KMS-11 (cell line): ENCODE measurements at regions not wholly inside any gene's neighbourhood (a gene's known extent, or its start where the extent isn't known, plus 50 kb on each side); places are given as distances from the start of the nearest gene placed in this dataset.

ENCODE experiments used
- H2AFZ ChIP-seq: fragments of 200-600 bp; sonication (generic); 2 replicates; pipeline ENCODE4 v1.6.1; 2016; ENCODE audit warnings: antibody characterized with exemption, mixed run types, low read depth
- H3K27ac ChIP-seq: fragments of 200-600 bp; sonication (generic); 2 replicates; pipeline ENCODE4 v1.6.1; 2016; ENCODE audit warnings: mild to moderate bottlenecking, mixed run types
- H3K27me3 ChIP-seq: fragments of 200-600 bp; sonication (generic); 2 replicates; pipeline ENCODE4 v1.6.1; 2017; ENCODE audit warnings: mild to moderate bottlenecking, low read depth, mixed run types, moderate library complexity; ENCODE audit not compliant: insufficient read depth
- H3K36me3 ChIP-seq: fragments of 200-600 bp; sonication (generic); 2 replicates; pipeline ENCODE4 v1.6.1; 2017; ENCODE audit warnings: mild to moderate bottlenecking, mixed run types; ENCODE audit not compliant: insufficient read depth
- H3K4me1 ChIP-seq: fragments of 200-600 bp; sonication (generic); 2 replicates; pipeline ENCODE4 v1.6.1; 2016; ENCODE audit warnings: mild to moderate bottlenecking, low read depth, mixed run types; ENCODE audit not compliant: poor library complexity, severe bottlenecking
- H3K4me2 ChIP-seq: fragments of 200-600 bp; sonication (generic); 2 replicates; pipeline ENCODE4 v1.7.0; 2016; ENCODE audit warnings: mild to moderate bottlenecking, mixed run types
- H3K4me3 ChIP-seq: fragments of 200-600 bp; sonication (generic); IDR thresholded peaks from 2 replicates; pipeline ENCODE4 v1.6.1; 2017; ENCODE audit warnings: low read depth, low read length, mixed read lengths; ENCODE audit not compliant: insufficient read depth
- H3K79me2 ChIP-seq: fragments of 200-600 bp; sonication (generic); 2 replicates; pipeline ENCODE4 v1.6.1; 2016; ENCODE audit warnings: low read depth, mixed run types; ENCODE audit not compliant: insufficient read depth
- H3K9ac ChIP-seq: fragments of 200-600 bp; sonication (generic); 2 replicates; pipeline ENCODE4 v1.6.1; 2016; ENCODE audit warnings: mild to moderate bottlenecking, mixed run types
- H4K20me1 ChIP-seq: fragments of 200-600 bp; sonication (generic); 2 replicates; pipeline ENCODE4 v1.6.1; 2016; ENCODE audit warnings: mild to moderate bottlenecking, mixed run types; ENCODE audit not compliant: insufficient read depth
- CTCF ChIP-seq: fragments of 200-600 bp; sonication (generic); conservative IDR thresholded peaks from 2 replicates; pipeline ENCODE4 v1.6.1; 2017; ENCODE audit warnings: low read depth, mild to moderate bottlenecking, antibody characterized with exemption, low read length, moderate library complexity, mixed read lengths

- Histone ChIP-seq H3K79me2 (no peaks in the 10 kb centered on the region), H4K20me1 (no peaks in the 10 kb centered on the region), H3K36me3 (no peaks in the 10 kb centered on the region), H3K4me3 (no peak overlapping the region), H3K27me3 (no peaks in the 10 kb centered on the region), H2AFZ (no peak overlapping the region), H3K4me2 (no peak overlapping the region), H3K27ac (no peak overlapping the region), H3K4me1 (no peaks in the 10 kb centered on the region), H3K9ac (no peak overlapping the region)
- TF ChIP-seq CTCF: no peak
Observed at GRCh38 chr13:76609643-76610042, 276.6 kb downstream of the KCTD12 start.

- Histone ChIP-seq H4K20me1 (no peaks in the 10 kb centered on the region), H3K27me3 (no peaks in the 10 kb centered on the region), H3K4me3 (no peak overlapping the region), H2AFZ (no peak overlapping the region), H3K36me3 (no peaks in the 10 kb centered on the region), H3K9ac (no peak overlapping the region), H3K27ac (no peak overlapping the region), H3K4me2 (no peak overlapping the region), H3K79me2 (no peaks in the 10 kb centered on the region), H3K4me1 (no peaks in the 10 kb centered on the region)
- no peak for TF ChIP-seq CTCF
Observed at GRCh38 chr13:76607866-76608265, 278.3 kb downstream of the KCTD12 start.

GRCh38 chr13:76600081-76600480, 286.1 kb downstream of the KCTD12 start:
- Histone ChIP-seq H4K20me1 (no peaks in the 10 kb centered on the region), H2AFZ (no peak overlapping the region), H3K4me1 (no peaks in the 10 kb centered on the region), H3K36me3 (no peaks in the 10 kb centered on the region), H3K4me3 (no peak overlapping the region), H3K9ac (no peak overlapping the region), H3K27ac (no peak overlapping the region), H3K4me2 (no peak overlapping the region), H3K79me2 (no peaks in the 10 kb centered on the region), H3K27me3 (no peaks in the 10 kb centered on the region)
- TF ChIP-seq CTCF: no peak

DNA sequence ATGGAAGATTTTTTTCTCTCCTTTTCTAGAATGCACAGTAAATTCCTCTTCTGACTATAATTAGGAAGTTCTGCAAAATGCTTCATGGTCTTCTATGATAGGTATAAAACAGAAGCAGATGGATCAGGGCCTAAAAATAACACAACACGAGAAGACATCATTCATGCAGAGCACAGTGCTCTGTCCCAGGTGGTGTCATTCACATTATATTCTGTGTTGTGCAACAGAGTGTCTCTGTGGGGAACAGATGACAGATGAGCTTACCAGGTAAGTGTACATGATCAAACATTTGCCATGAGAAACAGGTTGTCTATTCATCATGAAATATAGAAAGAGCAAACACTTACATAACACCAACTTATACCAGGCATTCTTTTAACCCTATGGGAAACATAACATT, 288.3 kb downstream of the KCTD12 start:
- H3K79me2 ChIP-seq: no peaks in the 10 kb centered on the region
- no peak overlapping the region for H3K4me3 ChIP-seq
- H3K27ac ChIP-seq: no peak overlapping the region
- no peaks in the 10 kb centered on the region for H3K36me3 ChIP-seq
- no peaks in the 10 kb centered on the region for H3K27me3 ChIP-seq
- H3K4me1 ChIP-seq: no peaks in the 10 kb centered on the region
- H3K4me2 ChIP-seq: no peak overlapping the region
- H4K20me1 ChIP-seq: no peaks in the 10 kb centered on the region
- no peak overlapping the region for H3K9ac ChIP-seq
- no peak overlapping the region for H2AFZ ChIP-seq
- TF ChIP-seq CTCF: no peak

DNA sequence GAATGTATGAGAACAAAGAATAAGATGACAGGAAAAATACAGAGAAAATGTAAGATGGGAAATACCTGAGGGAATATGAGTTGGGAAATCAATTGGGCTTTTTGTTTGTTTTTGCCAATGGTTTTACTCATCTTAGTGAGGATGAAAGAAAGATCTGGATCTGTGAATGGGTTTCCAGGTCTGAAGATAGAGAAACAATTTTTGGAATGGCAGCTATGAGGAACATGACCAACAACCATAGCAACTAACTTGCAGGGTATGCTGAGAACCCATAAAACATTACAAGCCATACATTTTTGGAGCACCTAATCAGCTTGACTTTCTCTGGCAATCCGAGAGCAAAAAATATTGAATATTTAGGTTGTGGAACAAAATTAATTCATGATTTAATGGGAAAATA, 290.0 kb downstream of the KCTD12 start:
- no peak overlapping the region for H3K4me2 ChIP-seq
- no peak overlapping the region for H3K27ac ChIP-seq
- no peaks in the 10 kb centered on the region for H3K4me1 ChIP-seq
- H2AFZ ChIP-seq: no peak overlapping the region
- H3K4me3 ChIP-seq: no peak overlapping the region
- no peaks in the 10 kb centered on the region for H3K79me2 ChIP-seq
- H4K20me1 ChIP-seq: no peaks in the 10 kb centered on the region
- H3K9ac ChIP-seq: no peak overlapping the region
- TF ChIP-seq CTCF: no peak
- H3K27me3 ChIP-seq: no peaks in the 10 kb centered on the region
- H3K36me3 ChIP-seq: no peaks in the 10 kb centered on the region
